ENCODE measurements at regions not wholly inside any gene's neighbourhood (a gene's known extent, or its start where the extent isn't known, plus 50 kb on each side); places are given as distances from the start of the nearest gene placed in this dataset.

DNA sequence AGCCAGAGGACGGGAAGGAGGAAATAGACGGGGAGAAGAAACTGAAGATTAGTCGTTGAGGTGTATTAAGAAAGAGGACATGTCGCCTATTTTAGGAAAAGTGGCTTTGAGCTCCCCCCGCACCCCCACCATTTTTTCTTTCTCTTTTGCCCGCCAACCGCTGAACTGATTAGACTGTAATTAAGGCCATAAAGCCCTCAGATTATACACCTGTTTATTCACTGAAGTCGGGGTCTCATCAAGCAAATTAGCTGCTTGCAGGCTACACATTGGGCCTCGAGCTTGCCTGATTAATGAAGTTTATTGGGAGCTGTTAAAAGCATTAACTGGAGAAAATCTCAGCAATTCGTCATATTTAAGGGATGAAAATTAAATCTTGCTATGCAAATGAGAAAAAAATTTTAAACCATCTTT is 119.4 kb upstream of the RRP15 start:
- H3K79me2 ChIP-seq (ENCODE audit: insufficient read depth, low read length) = no peaks in the 10 kb centered on the region
- H4K20me1 ChIP-seq (ENCODE audit: insufficient read depth, low read length) = no peaks in the 10 kb centered on the region
- TF ChIP-seq CTCF (IDR thresholded peaks at IDR 0.05; ENCODE audit: borderline replicate concordance, extremely low read depth, low read length, poor library complexity, severe bottlenecking) (no peak), EZH2 (IDR thresholded peaks at IDR 0.05; ENCODE audit: borderline replicate concordance, low read depth, low read length, severe bottlenecking) (no peak)
- no peak overlapping the region for H3K4me2 ChIP-seq (ENCODE audit: insufficient read depth, low read length)
- DNase-seq = no peak
- H2AFZ ChIP-seq (ENCODE audit: low read depth, low read length) = no peak overlapping the region
- H3K9me3 ChIP-seq (ENCODE audit: insufficient read depth, low read length, severe bottlenecking) = no peaks in the 10 kb centered on the region
- H3K27ac ChIP-seq (ENCODE audit: low read length) = no peak overlapping the region
- no peak overlapping the region for H3K4me3 ChIP-seq (ENCODE audit: low read depth in 1 of 2, low read length in 2 of 2)
- H3K27me3 ChIP-seq (ENCODE audit: insufficient read depth, low read length, poor library complexity) = no peaks in the 10 kb centered on the region
- no peak overlapping the region for H3K9ac ChIP-seq (ENCODE audit: low read depth, low read length)
- no peak for ATAC-seq (ENCODE audit: insufficient read depth, low read depth)
- H3K36me3 ChIP-seq (ENCODE audit: insufficient read depth, low read length) = no peaks in the 10 kb centered on the region
- no peaks in the 10 kb centered on the region for H3K4me1 ChIP-seq (ENCODE audit: insufficient read depth, low read length)

- no peak overlapping the region for H3K4me3 ChIP-seq (ENCODE audit: low read depth in 1 of 2, low read length in 2 of 2)
- no peak overlapping the region for H3K4me2 ChIP-seq (ENCODE audit: insufficient read depth, low read length)
- no peaks in the 10 kb centered on the region for H3K4me1 ChIP-seq (ENCODE audit: insufficient read depth, low read length)
- no peaks in the 10 kb centered on the region for H4K20me1 ChIP-seq (ENCODE audit: insufficient read depth, low read length)
- H3K27me3 ChIP-seq (ENCODE audit: insufficient read depth, low read length, poor library complexity) = no peaks in the 10 kb centered on the region
- H3K79me2 ChIP-seq (ENCODE audit: insufficient read depth, low read length) = no peaks in the 10 kb centered on the region
- H3K36me3 ChIP-seq (ENCODE audit: insufficient read depth, low read length) = no peaks in the 10 kb centered on the region
- DNase-seq (no peak), ATAC-seq (ENCODE audit: insufficient read depth, low read depth) (no peak)
- no peak overlapping the region for H3K27ac ChIP-seq (ENCODE audit: low read length)
- H3K9ac ChIP-seq (ENCODE audit: low read depth, low read length) = no peak overlapping the region
- no peak overlapping the region for H2AFZ ChIP-seq (ENCODE audit: low read depth, low read length)
- no peaks in the 10 kb centered on the region for H3K9me3 ChIP-seq (ENCODE audit: insufficient read depth, low read length, severe bottlenecking)
- TF ChIP-seq CTCF (IDR thresholded peaks at IDR 0.05; ENCODE audit: borderline replicate concordance, extremely low read depth, low read length, poor library complexity, severe bottlenecking) (no peak), EZH2 (IDR thresholded peaks at IDR 0.05; ENCODE audit: borderline replicate concordance, low read depth, low read length, severe bottlenecking) (no peak)
Observed at GRCh38 chr1:218166268-218166945, 118.7 kb upstream of the RRP15 start.

- peak; percentile 47; the same call in 1 of the 3 replicates for ATAC-seq (ENCODE audit: insufficient read depth, low read depth)
- H3K79me2 ChIP-seq (ENCODE audit: insufficient read depth, low read length) = no peaks in the 10 kb centered on the region
- H3K4me2 ChIP-seq (ENCODE audit: insufficient read depth, low read length) = no peak overlapping the region
- TF ChIP-seq CTCF (IDR thresholded peaks at IDR 0.05; ENCODE audit: borderline replicate concordance, extremely low read depth, low read length, poor library complexity, severe bottlenecking) (peak; percentile 76), EZH2 (IDR thresholded peaks at IDR 0.05; ENCODE audit: borderline replicate concordance, low read depth, low read length, severe bottlenecking) (no peak)
- H3K9me3 ChIP-seq (ENCODE audit: insufficient read depth, low read length, severe bottlenecking) = no peaks in the 10 kb centered on the region
- no peak overlapping the region for H3K27ac ChIP-seq (ENCODE audit: low read length)
- H4K20me1 ChIP-seq (ENCODE audit: insufficient read depth, low read length) = no peaks in the 10 kb centered on the region
- no peak overlapping the region for H3K9ac ChIP-seq (ENCODE audit: low read depth, low read length)
- H3K4me3 ChIP-seq (ENCODE audit: low read depth in 1 of 2, low read length in 2 of 2) = no peak overlapping the region
- H3K27me3 ChIP-seq (ENCODE audit: insufficient read depth, low read length, poor library complexity) = no peaks in the 10 kb centered on the region
- no peak for DNase-seq
- H2AFZ ChIP-seq (ENCODE audit: low read depth, low read length) = no peak overlapping the region
- no peaks in the 10 kb centered on the region for H3K4me1 ChIP-seq (ENCODE audit: insufficient read depth, low read length)
- H3K36me3 ChIP-seq (ENCODE audit: insufficient read depth, low read length) = no peaks in the 10 kb centered on the region
Observed at GRCh38 chr1:218171302-218171893, 113.7 kb upstream of the RRP15 start.

All from DND-41 (cell line).